HG02759 (cell line): ENCODE measurements at regions not wholly inside any gene's neighbourhood (a gene's known extent, or its start where the extent isn't known, plus 50 kb on each side); places are given as distances from the start of the nearest gene placed in this dataset.

Source experiments
- ATAC-seq: cut with Tn5 transposase; IDR thresholded peaks from one replicate; pipeline ENCODE4 v1.9.1; 2021; ENCODE audit warnings: mild to moderate bottlenecking, moderate library complexity; ENCODE audit not compliant: unreplicated experiment

GRCh38 chr3:180184816-180185215 is 148.1 kb upstream of the PEX5L start:
- ATAC-seq, result no peak

DNA sequence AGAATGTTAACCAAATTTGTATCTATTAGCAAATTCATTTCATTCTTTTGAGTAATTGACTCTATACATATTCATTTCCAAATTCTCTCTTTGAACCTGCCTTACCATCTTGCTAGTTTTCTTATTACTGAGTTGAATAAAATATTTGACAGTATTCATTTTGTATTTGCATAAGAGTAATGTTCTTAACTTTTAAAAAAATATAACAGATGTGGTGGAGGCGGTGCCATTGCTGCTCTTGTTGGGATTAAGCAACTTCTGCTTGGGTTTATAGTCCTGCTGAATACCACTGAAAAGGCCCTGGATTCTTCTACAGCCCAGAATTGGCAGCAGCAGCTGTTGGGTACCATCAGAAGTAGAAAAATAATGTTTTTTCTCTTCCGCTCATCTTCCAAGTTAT is 148.9 kb upstream of the PEX5L start:
- ATAC-seq, result no peak

- ATAC-seq, result no peak
These were observed 152.0 kb upstream of the PEX5L start for GRCh38 chr3:180188512-180189309.

DNA sequence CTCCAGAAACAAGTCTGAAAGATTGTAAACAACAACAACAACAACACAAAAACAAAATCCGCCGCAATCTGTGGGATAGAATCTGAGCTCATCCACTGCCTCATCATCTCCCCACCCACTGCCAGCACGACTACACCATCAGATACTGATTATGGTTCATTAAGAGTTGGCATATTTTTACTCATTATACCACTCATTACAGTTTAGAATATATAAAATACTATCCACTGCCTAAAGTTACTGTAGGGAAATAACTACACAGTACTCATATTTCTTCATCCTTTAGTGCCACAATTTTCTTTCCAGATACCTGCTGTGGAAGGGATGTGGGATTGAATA is 152.5 kb upstream of the PEX5L start:
- ATAC-seq, result no peak

DNA sequence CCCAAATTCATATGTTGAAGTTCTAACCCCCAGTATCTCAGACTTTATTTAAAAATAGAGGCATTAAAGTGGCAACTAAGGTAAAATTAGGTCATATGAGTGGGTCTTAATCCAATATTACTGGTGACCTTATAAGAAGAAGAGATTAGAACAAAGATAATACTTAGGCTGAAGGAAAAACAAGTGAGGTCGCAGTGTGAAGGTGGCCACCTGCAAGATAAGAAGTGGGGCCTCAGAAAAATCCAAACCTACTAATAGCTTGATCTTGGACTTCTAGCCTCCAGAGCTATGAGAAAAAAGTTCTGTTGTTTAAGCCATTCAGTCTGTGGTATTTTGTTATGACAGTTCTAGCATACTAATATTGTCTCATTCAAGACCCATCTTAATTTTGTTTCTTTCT is 159.9 kb upstream of the PEX5L start:
- ATAC-seq, result no peak

GRCh38 chr3:180199417-180199995 is 162.8 kb upstream of the PEX5L start:
- no peak for ATAC-seq

DNA sequence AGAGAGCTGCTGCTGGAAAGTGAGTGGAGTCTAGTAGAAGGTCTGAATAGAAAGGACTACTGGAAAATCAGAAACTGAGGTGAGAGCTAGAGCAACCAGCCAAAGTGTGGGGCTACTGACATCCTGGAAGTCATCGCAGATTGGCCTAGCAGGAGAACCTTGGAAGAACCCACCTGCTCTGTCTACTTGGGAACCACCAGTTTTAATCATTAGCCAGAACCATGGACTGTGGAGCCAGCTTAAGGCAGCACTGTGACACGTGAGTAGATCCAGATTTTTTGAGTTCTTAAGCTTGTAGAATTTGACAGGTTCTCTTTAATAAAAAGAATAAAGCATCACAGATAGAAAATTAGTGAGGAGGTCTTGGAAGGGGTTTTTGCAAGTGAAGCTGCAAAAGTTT is 179.1 kb upstream of the PEX5L start:
- ATAC-seq, result no peak

GRCh38 chr3:180223268-180223667 is 186.5 kb upstream of the PEX5L start:
- no peak for ATAC-seq

GRCh38 chr3:180229113-180229512 is 192.4 kb upstream of the PEX5L start:
- no peak for ATAC-seq

DNA sequence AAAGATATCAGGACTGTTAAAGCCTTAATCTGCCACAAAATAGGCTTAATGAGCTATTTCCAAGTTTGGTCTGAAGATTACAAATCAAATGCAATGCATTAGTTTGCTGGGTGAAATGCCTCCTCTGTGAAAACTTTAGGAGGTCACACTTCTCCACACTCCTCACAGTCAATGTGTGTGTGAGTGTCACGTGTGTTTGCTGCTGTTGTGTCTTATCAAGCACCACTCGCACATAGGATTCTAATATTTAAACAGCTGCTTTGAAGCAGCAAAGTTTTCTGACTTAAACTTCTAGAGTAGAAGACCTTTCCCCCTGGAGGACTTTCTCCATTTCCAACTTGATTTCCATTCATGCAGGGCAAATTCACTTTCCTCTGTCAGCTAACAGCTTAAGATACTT is 203.2 kb upstream of the PEX5L start:
- no peak for ATAC-seq

GRCh38 chr3:180246688-180247195 is 210.0 kb upstream of the PEX5L start:
- no peak for ATAC-seq

DNA sequence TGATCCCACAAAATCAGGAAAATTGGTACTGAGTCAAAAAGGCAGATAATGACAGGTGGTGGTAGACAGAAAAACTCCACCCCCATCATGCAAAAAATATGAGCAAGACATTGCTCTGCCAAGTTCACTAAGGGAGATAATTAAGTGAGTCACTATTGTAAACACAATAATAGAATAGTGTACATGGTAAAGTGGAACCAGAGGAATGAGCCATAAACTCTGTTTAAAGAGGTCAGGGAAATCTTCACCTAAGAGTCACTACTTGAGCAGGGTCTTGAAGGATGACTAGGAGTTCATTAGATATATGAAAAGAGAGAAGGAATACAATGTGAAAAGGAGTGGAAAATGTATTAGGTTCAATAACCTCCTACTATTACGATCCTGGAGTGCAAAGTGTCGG is 213.4 kb upstream of the PEX5L start:
- ATAC-seq, result no peak

DNA sequence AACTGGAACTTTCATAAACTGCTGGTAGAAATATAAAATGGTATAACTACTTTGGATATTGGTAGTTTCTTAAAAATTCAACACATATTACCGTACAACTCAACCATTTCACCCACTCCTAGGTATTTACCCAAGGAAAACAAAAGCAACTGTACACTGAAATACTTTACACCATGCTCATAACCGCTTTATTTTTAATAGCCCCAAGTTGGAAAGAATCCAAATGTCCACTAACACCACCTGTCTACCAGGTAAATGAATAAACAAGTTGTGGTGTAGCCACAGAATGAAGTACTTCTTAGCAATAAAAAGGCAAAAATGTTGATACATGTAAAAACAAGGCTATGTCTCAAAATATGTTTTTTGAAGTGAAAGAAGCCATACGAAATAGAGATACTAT is 215.9 kb upstream of the PEX5L start:
- ATAC-seq, result no peak

GRCh38 chr3:180253283-180253682 is 216.5 kb upstream of the PEX5L start:
- no peak for ATAC-seq

DNA sequence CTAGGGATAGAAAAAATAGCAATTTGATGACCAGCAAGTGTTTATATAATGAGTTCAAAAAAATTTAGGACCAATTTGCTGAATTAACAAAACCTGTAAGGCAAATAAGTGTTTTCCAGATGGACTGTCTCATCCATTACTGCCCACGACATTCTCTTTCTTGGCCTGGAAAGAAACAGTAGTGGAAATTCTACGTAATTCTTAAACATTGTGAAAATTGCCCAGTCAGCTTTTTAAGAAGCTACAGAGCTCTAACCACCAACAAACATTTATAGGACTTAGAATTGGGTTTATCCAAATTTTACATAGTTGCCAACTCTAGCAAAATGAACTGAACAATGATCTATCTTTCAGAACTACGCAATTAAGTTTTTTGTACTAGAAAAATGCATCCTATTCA is 227.7 kb upstream of the PEX5L start:
- ATAC-seq, result no peak

DNA sequence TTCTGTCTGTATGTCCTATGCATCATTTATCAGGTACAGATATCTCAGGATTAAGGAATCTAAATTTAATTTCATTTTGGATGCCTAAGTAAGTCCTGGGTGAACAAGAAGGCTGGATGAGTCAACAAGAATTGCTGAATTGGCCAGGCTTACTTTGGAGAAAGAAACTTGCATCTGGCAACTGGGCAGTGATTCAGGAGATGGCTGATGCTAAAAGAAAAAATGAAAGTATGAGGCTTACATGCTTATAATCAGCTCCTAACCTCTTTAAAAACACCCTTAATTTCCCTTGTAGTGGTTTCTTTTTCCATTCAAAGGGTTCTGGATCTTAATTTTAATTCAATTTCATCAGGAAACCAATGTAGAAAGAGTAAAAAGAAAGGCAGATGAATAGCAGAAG is 228.8 kb upstream of the PEX5L start:
- ATAC-seq, result no peak

DNA sequence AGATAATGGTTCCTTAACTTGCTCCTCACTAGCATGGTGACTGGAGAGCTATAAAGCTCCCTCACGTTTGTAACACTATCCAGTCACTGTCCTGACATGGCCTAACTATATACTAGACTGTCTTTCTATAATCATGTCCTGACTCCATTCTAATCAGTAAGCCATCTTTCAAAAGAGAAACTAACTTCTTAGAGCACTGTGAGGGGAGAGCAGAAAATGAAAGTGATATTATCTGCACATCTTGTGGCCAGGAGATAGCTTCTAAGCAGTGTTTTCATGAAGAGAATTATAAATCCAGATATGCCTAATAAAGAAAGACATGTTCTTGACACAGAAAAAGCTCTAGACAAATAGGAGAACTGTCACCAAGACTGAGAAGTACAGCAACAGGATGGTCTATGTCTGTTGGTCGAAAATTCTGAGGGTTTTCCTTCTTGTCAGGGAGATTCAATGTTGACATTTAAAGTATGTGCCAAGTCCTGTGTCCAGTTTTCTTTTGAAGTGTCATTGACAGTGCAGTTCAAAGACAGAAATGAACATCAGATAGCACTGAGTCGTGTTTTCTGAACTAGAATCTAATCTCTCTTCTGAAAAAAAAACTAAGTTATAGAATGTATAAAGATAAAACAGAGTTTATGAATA is 230.6 kb upstream of the PEX5L start:
- ATAC-seq, result peak; percentile 100

DNA sequence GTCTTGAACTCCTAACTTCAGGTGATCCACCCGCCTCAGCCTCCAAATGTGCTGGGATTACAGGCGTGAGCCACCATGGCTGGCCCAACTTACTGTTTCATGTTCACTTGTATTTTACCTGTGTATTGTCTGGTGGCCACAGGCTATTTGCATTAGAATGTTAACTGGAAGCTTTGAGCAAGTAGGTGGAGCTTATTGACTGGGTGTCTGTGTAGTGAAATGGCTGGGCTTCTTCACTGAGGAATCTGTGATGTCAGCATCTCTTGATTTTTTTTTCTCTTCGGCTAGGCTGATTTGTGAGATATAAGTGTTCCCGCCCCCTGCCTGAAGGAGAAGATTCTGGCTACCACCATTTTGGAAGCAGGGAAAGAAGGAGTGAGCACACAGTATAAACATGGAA is 237.8 kb upstream of the PEX5L start:
- ATAC-seq, result no peak

DNA sequence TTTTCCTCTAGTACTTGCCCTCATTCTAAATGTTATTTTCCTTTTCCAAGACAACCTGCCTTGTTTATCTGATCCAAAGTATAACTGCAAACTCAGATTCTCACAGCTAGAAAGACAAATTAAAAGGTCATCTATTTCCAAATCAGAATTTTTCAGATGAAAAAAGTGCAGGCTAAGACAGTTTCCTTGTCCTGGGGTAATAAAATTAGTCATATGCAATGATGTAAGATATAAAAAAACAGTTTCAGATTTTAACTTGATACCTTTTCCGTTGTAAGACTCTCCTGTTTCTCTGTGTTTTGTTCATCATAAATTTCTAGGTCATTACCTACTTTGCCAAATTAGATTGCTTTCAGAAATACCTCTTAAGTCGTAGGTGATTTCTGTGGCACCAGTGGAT is 238.4 kb upstream of the PEX5L start:
- no peak for ATAC-seq

DNA sequence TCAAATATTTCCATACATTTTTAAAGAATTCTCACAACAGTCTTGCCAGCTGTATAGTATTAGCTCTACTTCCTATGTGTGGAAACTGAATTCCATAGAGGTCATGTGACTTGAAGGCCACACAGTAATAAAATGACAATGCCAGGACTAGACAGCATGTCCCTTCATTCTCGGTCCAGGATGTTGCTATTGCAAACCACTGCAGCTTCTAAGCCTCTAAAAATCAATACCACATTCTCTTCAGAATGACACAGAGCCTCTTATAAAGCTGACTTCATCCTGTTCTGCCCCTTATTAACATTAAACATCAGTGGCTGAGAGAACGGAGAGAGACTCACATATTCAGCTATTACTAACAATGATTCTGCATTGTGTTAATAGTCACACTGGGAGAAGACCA is 240.3 kb upstream of the PEX5L start:
- no peak for ATAC-seq

DNA sequence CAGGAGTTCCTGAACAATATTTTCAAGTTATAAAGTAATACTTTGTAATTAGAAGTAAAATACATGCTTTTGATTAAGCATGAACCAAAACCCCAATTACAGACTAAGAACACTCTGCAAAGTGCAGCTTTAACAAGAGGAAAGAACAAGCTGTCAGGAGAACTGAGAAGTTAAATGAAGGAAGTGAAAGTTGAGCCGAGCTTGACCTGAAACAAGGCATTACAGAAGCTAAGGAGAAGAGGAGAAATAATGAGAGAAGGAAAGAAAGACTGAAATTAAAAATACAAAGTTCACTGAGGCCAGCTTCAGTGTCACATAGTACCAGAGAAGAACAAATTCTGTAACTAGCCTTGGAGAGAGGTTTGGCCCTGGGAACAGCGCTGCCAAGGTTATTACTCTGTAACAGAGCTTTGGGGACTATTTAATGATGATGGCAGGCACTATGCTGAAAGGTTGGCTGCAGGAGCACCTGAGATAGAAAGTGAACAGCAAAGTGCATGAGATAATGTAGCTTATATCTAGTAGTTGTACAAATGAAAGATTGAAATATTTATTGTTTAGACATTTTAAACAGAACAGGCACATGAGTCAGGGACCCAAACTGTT is 241.9 kb upstream of the PEX5L start:
- ATAC-seq, result peak; percentile 96

DNA sequence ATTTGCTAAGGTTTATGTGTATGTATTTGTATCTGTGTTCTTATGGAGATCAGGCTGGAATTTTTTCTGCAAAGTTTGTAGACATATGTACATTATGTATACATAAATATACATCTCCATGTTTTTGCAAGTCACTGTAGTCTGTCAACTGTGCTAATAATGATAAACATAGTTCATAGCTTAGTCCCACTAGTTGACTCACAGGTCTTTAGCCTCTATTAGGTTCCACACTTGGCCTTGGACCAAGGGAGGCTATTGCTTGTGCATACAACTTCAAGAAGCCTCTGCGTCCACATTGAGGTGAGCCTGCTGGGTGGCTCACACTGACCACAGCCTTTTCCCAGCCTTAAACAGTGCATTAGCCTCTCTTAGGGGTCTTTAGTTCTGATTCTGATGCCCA is 243.8 kb upstream of the PEX5L start:
- no peak for ATAC-seq
